Vagina (tissue), 2 donors: ENCODE measurements at regions not wholly inside any gene's neighbourhood (a gene's known extent, or its start where the extent isn't known, plus 50 kb on each side); places are given as distances from the start of the nearest gene placed in this dataset.

Experiments used
- DNase-seq, 2 donors: peaks; one replicate each; pipeline ENCODE4 v3.0.0-alpha.2; 2017; ENCODE audit errors: extremely low spot score in 2 of 2
- H3K27ac ChIP-seq: fragments of 200-600 bp; sonication (generic); one replicate; pipeline ENCODE4 v1.5.1; 2019
- H3K27me3 ChIP-seq: fragments of 200-600 bp; sonication (generic); one replicate; pipeline ENCODE4 v1.5.1; 2019
- H3K36me3 ChIP-seq, 2 donors: fragments of 200-600 bp; sonication (generic); one replicate each; pipeline ENCODE4 v1.5.1; 2017 to 2019
- H3K4me1 ChIP-seq: fragments of 200-600 bp; sonication (generic); one replicate; pipeline ENCODE4 v1.5.1; 2019
- H3K4me3 ChIP-seq, 2 donors: fragments of 200-600 bp; sonication (generic); 1 replicate in 1 of 2; 2 replicates in 1 of 2; pipeline ENCODE4 v1.5.1; 2016 to 2019
- H3K9me3 ChIP-seq: fragments of 200-600 bp; sonication (generic); one replicate; pipeline ENCODE4 v1.5.1; 2019
- CTCF ChIP-seq, 3 experiments: fragments of 450-650 bp in 2 of 3; fragments of 200-600 bp in 1 of 3; sonication (generic) in 1 of 3; IDR thresholded peaks; one replicate each; pipeline ENCODE4 v1.5.1; 2017 to 2019; ENCODE audit warnings: antibody characterized with exemption in 3 of 3, mild to moderate bottlenecking in 2 of 3, moderate library complexity in 2 of 3
- POLR2A ChIP-seq, 2 donors: fragments of 450-650 bp; IDR thresholded peaks; one replicate each; pipeline ENCODE4 v1.6.1; 2017; ENCODE audit warnings: antibody characterized with exemption in 2 of 2, mild to moderate bottlenecking in 2 of 2, moderate library complexity in 2 of 2
- POLR2AphosphoS5 ChIP-seq, 2 donors: sonication (generic); formaldehyde crosslinking; IDR thresholded peaks; one replicate each; pipeline ENCODE4 v1.9.0; 2017; ENCODE audit warnings: antibody characterized with exemption in 2 of 2, mild to moderate bottlenecking in 2 of 2, low read depth in 1 of 2; ENCODE audit not compliant: insufficient read depth in 1 of 2
- intact Hi-C: fragments of 100-400 bp; cut with DNase I; formaldehyde crosslinking; loops from one replicate; pipeline ENCODE4 v1.15.1; 2023

- Histone ChIP-seq H3K36me3 (no peaks in the 10 kb centered on the region), H3K27me3 (no peaks in the 10 kb centered on the region), H3K4me1 (no peaks in the 10 kb centered on the region), H3K27ac (no peak overlapping the region), H3K4me3 (no peak overlapping the region), H3K9me3 (no peaks in the 10 kb centered on the region)
- TF ChIP-seq CTCF (IDR thresholded peaks at IDR 0.05) (no peak), POLR2A (IDR thresholded peaks at IDR 0.05) (no peak), POLR2AphosphoS5 (IDR thresholded peaks at IDR 0.05; ENCODE audit: insufficient read depth in 1 of 2, low read depth in 1 of 2) (no peak)
- intact Hi-C loops: no loop called here
- no peak for DNase-seq
Observed at GRCh38 chr2:4214444-4215205, 511.2 kb downstream of the DCDC2C start.

GRCh38 chr2:4217737-4218136 is 514.4 kb downstream of the DCDC2C start:
- no peak overlapping the region for H3K4me3 ChIP-seq
- intact Hi-C loops: no loop called here
- no peak overlapping the region for H3K27ac ChIP-seq
- no peaks in the 10 kb centered on the region for H3K36me3 ChIP-seq
- no peak for DNase-seq
- no peaks in the 10 kb centered on the region for H3K27me3 ChIP-seq
- TF ChIP-seq POLR2A (IDR thresholded peaks at IDR 0.05) (no peak), POLR2AphosphoS5 (IDR thresholded peaks at IDR 0.05; ENCODE audit: insufficient read depth in 1 of 2, low read depth in 1 of 2) (no peak), CTCF (IDR thresholded peaks at IDR 0.05) (no peak)
- H3K9me3 ChIP-seq: no peaks in the 10 kb centered on the region
- no peaks in the 10 kb centered on the region for H3K4me1 ChIP-seq

GRCh38 chr2:4219101-4219500 is 515.7 kb downstream of the DCDC2C start:
- no peak for TF ChIP-seq POLR2AphosphoS5 (IDR thresholded peaks at IDR 0.05; ENCODE audit: insufficient read depth in 1 of 2, low read depth in 1 of 2)
- no peak for TF ChIP-seq POLR2A (IDR thresholded peaks at IDR 0.05)
- TF ChIP-seq CTCF (IDR thresholded peaks at IDR 0.05): no peak
- intact Hi-C loops: no loop called here
- no peaks in the 10 kb centered on the region for H3K36me3 ChIP-seq
- H3K27me3 ChIP-seq: no peaks in the 10 kb centered on the region
- H3K4me3 ChIP-seq: no peak overlapping the region
- no peak overlapping the region for H3K27ac ChIP-seq
- H3K9me3 ChIP-seq: no peaks in the 10 kb centered on the region
- no peak for DNase-seq
- H3K4me1 ChIP-seq: no peaks in the 10 kb centered on the region

- Histone ChIP-seq H3K27me3 (no peaks in the 10 kb centered on the region), H3K4me1 (no peaks in the 10 kb centered on the region), H3K27ac (no peak overlapping the region), H3K9me3 (no peaks in the 10 kb centered on the region), H3K36me3 (no peaks in the 10 kb centered on the region), H3K4me3 (no peak overlapping the region)
- no peak for DNase-seq
- TF ChIP-seq POLR2A (IDR thresholded peaks at IDR 0.05) (no peak), CTCF (IDR thresholded peaks at IDR 0.05) (no peak), POLR2AphosphoS5 (IDR thresholded peaks at IDR 0.05; ENCODE audit: insufficient read depth in 1 of 2, low read depth in 1 of 2) (no peak)
- intact Hi-C loops: no loop called here
Observed at GRCh38 chr2:4219571-4219970, 516.2 kb downstream of the DCDC2C start.

GRCh38 chr2:4221434-4221833 is 518.1 kb downstream of the DCDC2C start:
- DNase-seq: no peak
- Histone ChIP-seq H3K27ac (no peak overlapping the region), H3K36me3 (no peaks in the 10 kb centered on the region), H3K4me3 (no peak overlapping the region), H3K27me3 (no peaks in the 10 kb centered on the region), H3K9me3 (no peaks in the 10 kb centered on the region), H3K4me1 (no peaks in the 10 kb centered on the region)
- intact Hi-C loops: no loop called here
- TF ChIP-seq POLR2AphosphoS5 (IDR thresholded peaks at IDR 0.05; ENCODE audit: insufficient read depth in 1 of 2, low read depth in 1 of 2): no peak
- TF ChIP-seq CTCF (IDR thresholded peaks at IDR 0.05): no peak
- TF ChIP-seq POLR2A (IDR thresholded peaks at IDR 0.05): no peak
